ENCODE measurements at regions not wholly inside any gene's neighbourhood (a gene's known extent, or its start where the extent isn't known, plus 50 kb on each side); places are given as distances from the start of the nearest gene placed in this dataset.

DNA sequence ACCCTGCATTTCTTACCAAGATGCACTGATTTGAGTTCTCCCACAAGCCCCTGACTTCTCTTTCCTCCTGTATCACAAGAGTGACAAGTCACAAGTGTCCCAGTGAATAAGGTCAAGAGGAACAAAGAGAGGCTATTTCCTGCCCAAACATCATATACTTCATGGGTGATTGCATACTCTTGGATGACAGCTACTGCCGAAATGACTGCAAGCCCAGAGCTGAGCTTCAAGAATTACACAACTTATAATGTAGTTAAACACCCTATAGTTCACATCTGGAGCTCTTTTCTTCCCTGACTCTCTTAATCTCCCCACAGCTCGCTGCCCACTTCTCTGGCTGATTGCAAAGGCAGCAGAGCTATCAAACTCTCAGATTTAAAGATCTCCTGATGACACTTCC is 289.7 kb upstream of the PARD3B start:
- TF ChIP-seq, protein P1, sequence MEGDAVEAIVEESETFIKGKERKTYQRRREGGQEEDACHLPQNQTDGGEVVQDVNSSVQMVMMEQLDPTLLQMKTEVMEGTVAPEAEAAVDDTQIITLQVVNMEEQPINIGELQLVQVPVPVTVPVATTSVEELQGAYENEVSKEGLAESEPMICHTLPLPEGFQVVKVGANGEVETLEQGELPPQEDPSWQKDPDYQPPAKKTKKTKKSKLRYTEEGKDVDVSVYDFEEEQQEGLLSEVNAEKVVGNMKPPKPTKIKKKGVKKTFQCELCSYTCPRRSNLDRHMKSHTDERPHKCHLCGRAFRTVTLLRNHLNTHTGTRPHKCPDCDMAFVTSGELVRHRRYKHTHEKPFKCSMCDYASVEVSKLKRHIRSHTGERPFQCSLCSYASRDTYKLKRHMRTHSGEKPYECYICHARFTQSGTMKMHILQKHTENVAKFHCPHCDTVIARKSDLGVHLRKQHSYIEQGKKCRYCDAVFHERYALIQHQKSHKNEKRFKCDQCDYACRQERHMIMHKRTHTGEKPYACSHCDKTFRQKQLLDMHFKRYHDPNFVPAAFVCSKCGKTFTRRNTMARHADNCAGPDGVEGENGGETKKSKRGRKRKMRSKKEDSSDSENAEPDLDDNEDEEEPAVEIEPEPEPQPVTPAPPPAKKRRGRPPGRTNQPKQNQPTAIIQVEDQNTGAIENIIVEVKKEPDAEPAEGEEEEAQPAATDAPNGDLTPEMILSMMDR (IDR thresholded peaks at IDR 0.05; ENCODE audit: poor library complexity): no peak
- no peak for TF ChIP-seq EZH2phosphoT487 (IDR thresholded peaks at IDR 0.05; ENCODE audit: low read depth, severe bottlenecking, unreplicated experiment)
